Ovary (tissue), 3 donors: ENCODE measurements at regions not wholly inside any gene's neighbourhood (a gene's known extent, or its start where the extent isn't known, plus 50 kb on each side); places are given as distances from the start of the nearest gene placed in this dataset.

ENCODE experiments used
- EP300 ChIP-seq: sonication (generic); formaldehyde crosslinking; IDR thresholded peaks from one replicate; pipeline ENCODE4 v1.6.1; 2017; ENCODE audit warnings: antibody characterized with exemption
- POLR2A ChIP-seq: fragments of 450-650 bp; IDR thresholded peaks from one replicate; pipeline ENCODE4 v1.6.1; 2017; ENCODE audit warnings: antibody characterized with exemption, mild to moderate bottlenecking, moderate library complexity
- TF ChIP-seq, protein P1 (sequence below), 3 donors: fragments of 450-650 bp in 2 of 3; fragments of 200-600 bp in 1 of 3; IDR thresholded peaks; one replicate each; pipeline versions ENCODE4 v1.5.1 to v1.8.0; 2016 to 2022; ENCODE audit warnings: antibody characterized with exemption in 3 of 3, mild to moderate bottlenecking in 1 of 3
- donor health status: DM: no; HTN: no; CAD: no.

DNA sequence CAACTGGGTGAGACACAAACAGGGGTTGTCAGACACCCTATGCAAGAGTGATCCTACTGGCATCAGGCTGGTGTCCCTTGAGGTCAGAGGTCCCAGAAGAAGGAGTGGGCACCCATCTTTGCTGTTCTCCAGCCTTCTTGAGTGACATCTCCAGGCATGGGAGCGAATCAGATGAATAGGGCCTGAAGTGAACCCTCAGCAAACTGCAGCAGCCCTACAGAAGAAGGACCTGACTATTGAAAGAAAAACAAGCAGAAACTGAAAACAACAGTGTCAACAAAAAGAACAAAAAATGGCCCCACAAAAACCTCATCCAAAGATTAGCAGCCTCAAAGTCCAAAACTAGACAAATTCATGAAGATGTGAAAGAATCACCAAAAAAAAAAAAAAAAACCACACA lies 1229.7 kb upstream of the CRIM1 start:
- TF ChIP-seq POLR2A, result no peak
- TF ChIP-seq, protein P1, sequence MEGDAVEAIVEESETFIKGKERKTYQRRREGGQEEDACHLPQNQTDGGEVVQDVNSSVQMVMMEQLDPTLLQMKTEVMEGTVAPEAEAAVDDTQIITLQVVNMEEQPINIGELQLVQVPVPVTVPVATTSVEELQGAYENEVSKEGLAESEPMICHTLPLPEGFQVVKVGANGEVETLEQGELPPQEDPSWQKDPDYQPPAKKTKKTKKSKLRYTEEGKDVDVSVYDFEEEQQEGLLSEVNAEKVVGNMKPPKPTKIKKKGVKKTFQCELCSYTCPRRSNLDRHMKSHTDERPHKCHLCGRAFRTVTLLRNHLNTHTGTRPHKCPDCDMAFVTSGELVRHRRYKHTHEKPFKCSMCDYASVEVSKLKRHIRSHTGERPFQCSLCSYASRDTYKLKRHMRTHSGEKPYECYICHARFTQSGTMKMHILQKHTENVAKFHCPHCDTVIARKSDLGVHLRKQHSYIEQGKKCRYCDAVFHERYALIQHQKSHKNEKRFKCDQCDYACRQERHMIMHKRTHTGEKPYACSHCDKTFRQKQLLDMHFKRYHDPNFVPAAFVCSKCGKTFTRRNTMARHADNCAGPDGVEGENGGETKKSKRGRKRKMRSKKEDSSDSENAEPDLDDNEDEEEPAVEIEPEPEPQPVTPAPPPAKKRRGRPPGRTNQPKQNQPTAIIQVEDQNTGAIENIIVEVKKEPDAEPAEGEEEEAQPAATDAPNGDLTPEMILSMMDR (IDR thresholded peaks at IDR 0.05), result no peak
- TF ChIP-seq EP300, result no peak
